ENCODE measurements at regions not wholly inside any gene's neighbourhood (a gene's known extent, or its start where the extent isn't known, plus 50 kb on each side); places are given as distances from the start of the nearest gene placed in this dataset.

DNA sequence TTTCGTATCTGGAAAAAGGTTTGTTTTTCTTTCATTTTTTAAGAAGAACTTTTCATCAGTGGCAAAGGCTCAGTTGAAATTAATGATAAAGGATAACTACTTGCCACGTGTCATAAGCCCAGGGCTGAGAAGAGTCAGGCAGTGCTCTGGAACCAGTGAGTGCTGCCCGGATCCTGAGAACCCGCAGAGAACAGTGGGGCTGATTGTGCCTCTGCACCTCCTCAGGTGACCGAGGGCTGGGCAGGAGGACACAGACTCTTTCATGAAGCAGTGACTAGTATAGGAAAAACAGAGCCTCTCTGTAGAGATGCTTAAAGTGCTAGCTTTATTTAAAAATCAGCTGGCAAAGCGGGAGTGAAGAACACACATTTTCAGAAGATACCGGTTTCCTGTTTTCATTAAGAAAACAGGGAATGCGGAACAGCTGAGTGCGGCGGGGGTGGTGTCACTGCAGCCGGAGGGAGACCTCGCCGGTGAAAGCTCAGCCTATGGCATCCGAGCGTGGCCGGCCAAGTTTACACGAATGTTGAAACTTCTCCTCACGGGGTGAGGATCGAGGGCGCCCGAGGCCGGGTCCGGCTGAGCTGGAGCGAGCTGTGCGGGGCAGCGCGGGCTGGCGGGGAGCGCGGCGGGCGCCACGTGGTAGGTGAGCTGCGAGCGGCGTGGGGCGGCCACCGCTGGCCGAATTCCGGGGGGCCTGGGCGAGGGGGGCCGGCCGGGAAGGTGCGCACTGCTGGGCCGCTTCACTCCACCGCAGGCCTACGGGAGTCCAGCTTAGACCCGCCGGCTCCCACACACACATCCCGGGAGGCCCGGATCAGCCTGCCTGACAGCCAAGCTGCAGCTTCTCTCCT lies 134.7 kb upstream of the DMRT1 start (continued):
- TF ChIP-seq, protein P1, sequence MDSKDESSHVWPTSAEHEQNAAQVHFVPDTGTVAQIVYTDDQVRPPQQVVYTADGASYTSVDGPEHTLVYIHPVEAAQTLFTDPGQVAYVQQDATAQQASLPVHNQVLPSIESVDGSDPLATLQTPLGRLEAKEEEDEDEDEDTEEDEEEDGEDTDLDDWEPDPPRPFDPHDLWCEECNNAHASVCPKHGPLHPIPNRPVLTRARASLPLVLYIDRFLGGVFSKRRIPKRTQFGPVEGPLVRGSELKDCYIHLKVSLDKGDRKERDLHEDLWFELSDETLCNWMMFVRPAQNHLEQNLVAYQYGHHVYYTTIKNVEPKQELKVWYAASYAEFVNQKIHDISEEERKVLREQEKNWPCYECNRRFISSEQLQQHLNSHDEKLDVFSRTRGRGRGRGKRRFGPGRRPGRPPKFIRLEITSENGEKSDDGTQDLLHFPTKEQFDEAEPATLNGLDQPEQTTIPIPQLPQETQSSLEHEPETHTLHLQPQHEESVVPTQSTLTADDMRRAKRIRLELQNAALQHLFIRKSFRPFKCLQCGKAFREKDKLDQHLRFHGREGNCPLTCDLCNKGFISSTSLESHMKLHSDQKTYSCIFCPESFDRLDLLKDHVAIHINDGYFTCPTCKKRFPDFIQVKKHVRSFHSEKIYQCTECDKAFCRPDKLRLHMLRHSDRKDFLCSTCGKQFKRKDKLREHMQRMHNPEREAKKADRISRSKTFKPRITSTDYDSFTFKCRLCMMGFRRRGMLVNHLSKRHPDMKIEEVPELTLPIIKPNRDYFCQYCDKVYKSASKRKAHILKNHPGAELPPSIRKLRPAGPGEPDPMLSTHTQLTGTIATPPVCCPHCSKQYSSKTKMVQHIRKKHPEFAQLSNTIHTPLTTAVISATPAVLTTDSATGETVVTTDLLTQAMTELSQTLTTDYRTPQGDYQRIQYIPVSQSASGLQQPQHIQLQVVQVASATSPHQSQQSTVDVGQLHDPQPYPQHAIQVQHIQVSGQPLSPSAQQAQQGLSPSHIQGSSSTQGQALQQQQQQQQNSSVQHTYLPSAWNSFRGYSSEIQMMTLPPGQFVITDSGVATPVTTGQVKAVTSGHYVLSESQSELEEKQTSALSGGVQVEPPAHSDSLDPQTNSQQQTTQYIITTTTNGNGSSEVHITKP (CRISPR knock-in tag; IDR thresholded peaks at IDR 0.05; ENCODE audit: low read depth), result no peak
- TF ChIP-seq, protein P2, sequence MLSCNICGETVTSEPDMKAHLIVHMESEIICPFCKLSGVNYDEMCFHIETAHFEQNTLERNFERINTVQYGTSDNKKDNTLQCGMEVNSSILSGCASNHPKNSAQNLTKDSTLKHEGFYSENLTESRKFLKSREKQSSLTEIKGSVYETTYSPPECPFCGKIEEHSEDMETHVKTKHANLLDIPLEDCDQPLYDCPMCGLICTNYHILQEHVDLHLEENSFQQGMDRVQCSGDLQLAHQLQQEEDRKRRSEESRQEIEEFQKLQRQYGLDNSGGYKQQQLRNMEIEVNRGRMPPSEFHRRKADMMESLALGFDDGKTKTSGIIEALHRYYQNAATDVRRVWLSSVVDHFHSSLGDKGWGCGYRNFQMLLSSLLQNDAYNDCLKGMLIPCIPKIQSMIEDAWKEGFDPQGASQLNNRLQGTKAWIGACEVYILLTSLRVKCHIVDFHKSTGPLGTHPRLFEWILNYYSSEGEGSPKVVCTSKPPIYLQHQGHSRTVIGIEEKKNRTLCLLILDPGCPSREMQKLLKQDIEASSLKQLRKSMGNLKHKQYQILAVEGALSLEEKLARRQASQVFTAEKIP (CRISPR knock-in tag; IDR thresholded peaks at IDR 0.05; ENCODE audit: borderline replicate concordance), result no peak
- TF ChIP-seq ZNF263 (CRISPR knock-in tag; IDR thresholded peaks at IDR 0.05) (no peak), ZSCAN12 (CRISPR knock-in tag; IDR thresholded peaks at IDR 0.05) (no peak), ADNP (CRISPR knock-in tag; IDR thresholded peaks at IDR 0.05) (no peak), MTF1 (CRISPR knock-in tag; IDR thresholded peaks at IDR 0.05) (no peak), ZNF17 (CRISPR knock-in tag; IDR thresholded peaks at IDR 0.05) (no peak), NBN (conservative IDR thresholded peaks at IDR 0.05) (no peak), EHMT2 (IDR thresholded peaks at IDR 0.05; ENCODE audit: borderline replicate concordance, low read depth, low read length) (no peak), ZBTB7B (CRISPR knock-in tag; IDR thresholded peaks at IDR 0.05) (no peak)
- TF ChIP-seq, protein P3, sequence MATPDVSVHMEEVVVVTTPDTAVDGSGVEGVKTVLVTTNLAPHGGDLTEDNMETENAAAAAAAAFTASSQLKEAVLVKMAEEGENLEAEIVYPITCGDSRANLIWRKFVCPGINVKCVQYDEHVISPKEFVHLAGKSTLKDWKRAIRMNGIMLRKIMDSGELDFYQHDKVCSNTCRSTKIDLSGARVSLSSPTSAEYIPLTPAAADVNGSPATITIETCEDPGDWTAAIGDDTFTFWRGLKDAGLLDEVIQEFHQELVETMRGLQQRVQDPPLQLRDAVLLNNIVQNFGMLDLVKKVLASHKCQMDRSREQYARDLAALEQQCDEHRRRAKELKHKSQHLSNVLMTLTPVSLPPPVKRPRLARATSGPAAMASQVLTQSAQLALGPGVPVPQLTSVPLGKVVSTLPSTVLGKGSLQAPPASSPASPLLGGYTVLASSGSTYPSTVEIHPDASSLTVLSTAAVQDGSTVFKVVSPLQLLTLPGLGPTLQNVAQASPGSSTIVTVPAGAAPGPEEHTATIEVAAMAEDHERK (CRISPR knock-in tag; IDR thresholded peaks at IDR 0.05; ENCODE audit: low read depth), result no peak
- TF ChIP-seq, protein P4, sequence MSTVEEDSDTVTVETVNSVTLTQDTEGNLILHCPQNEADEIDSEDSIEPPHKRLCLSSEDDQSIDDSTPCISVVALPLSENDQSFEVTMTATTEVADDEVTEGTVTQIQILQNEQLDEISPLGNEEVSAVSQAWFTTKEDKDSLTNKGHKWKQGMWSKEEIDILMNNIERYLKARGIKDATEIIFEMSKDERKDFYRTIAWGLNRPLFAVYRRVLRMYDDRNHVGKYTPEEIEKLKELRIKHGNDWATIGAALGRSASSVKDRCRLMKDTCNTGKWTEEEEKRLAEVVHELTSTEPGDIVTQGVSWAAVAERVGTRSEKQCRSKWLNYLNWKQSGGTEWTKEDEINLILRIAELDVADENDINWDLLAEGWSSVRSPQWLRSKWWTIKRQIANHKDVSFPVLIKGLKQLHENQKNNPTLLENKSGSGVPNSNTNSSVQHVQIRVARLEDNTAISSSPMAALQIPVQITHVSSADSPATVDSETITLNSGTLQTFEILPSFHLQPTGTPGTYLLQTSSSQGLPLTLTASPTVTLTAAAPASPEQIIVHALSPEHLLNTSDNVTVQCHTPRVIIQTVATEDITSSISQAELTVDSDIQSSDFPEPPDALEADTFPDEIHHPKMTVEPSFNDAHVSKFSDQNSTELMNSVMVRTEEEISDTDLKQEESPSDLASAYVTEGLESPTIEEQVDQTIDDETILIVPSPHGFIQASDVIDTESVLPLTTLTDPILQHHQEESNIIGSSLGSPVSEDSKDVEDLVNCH (CRISPR knock-in tag; IDR thresholded peaks at IDR 0.05), result no peak
- TF ChIP-seq, protein P5, sequence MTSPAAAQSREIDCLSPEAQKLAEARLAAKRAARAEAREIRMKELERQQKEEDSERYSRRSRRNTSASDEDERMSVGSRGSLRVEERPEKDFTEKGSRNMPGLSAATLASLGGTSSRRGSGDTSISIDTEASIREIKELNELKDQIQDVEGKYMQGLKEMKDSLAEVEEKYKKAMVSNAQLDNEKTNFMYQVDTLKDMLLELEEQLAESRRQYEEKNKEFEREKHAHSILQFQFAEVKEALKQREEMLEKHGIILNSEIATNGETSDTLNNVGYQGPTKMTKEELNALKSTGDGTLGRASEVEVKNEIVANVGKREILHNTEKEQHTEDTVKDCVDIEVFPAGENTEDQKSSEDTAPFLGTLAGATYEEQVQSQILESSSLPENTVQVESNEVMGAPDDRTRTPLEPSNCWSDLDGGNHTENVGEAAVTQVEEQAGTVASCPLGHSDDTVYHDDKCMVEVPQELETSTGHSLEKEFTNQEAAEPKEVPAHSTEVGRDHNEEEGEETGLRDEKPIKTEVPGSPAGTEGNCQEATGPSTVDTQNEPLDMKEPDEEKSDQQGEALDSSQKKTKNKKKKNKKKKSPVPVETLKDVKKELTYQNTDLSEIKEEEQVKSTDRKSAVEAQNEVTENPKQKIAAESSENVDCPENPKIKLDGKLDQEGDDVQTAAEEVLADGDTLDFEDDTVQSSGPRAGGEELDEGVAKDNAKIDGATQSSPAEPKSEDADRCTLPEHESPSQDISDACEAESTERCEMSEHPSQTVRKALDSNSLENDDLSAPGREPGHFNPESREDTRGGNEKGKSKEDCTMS (CRISPR knock-in tag; conservative IDR thresholded peaks at IDR 0.05), result no peak

Data from HepG2 (cell line).